HG03457 (cell line): ENCODE measurements at regions not wholly inside any gene's neighbourhood (a gene's known extent, or its start where the extent isn't known, plus 50 kb on each side); places are given as distances from the start of the nearest gene placed in this dataset.

Experiments used
- ATAC-seq: cut with Tn5 transposase; IDR thresholded peaks from one replicate; pipeline ENCODE4 v1.9.1; 2021; ENCODE audit warnings: moderate number of reproducible peaks; ENCODE audit not compliant: unreplicated experiment

GRCh38 chr4:13892739-13893105 is 265.2 kb upstream of the BOD1L1 start:
- ATAC-seq: no peak

DNA sequence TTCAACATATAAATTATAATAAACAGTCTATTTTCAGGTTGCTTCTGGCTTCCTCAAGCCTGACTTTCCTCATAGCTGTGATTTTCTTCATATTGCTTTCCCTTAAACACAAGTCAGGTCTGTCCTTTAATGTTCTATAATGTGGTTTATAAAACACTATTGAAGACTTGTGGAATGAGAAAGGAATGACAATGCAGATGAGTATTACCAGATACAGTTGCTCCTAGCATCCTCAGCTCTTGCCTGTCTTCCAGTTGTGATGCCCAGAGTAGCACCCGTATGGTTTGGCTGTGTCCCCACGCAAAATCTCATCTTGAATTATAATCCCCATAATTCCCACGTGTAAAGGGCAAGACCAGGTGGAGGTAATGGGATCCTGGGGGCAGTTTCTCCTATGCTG is 265.7 kb upstream of the BOD1L1 start:
- no peak for ATAC-seq

- no peak for ATAC-seq
These were observed 266.5 kb upstream of the BOD1L1 start for GRCh38 chr4:13893987-13894386.

DNA sequence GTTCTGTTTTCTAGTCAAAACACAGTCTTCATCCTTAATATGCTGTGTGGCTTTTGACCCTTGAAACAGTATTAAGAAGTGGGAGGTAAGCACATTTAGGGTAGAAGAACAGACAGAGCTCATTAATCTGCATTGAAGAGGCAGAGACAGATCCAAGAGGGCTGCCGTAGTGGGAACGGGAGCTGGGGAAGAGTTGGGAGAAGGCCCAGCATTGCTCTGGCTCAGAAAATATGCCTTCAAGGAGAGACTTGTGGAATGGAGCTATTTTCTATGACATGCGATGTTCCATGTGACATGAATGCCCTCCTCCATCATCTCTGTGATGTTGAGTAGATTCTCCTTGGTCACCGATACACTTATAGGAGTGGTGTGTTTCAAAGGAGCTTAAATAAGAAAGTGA is 273.3 kb upstream of the BOD1L1 start:
- ATAC-seq: no peak

DNA sequence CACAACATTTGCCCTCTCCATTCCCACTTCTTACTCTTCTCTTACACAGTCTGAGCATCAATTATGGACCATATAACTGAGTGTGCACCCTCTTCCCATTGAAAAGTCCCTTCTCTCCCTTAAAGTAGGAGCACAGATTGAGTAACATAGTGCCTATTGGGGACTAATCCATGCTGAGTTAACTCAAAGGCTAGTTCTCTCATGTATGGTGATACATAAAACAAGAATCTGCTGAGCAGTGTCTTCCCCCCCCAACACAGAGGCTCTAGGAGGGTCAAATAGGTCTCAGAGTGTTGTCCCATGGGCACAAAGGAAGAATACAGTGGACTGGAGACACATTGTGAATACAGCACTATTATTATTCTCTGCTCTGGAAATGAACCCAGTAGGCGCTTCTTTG is 274.6 kb upstream of the BOD1L1 start:
- no peak for ATAC-seq

- no peak for ATAC-seq
These were observed 275.5 kb upstream of the BOD1L1 start for GRCh38 chr4:13903061-13903460.

GRCh38 chr4:13903901-13904300 is 276.4 kb upstream of the BOD1L1 start:
- no peak for ATAC-seq

- no peak for ATAC-seq
These were observed 278.0 kb upstream of the BOD1L1 start for GRCh38 chr4:13905543-13905942.

GRCh38 chr4:13906727-13907126 is 279.2 kb upstream of the BOD1L1 start:
- no peak for ATAC-seq

GRCh38 chr4:13907255-13907751 is 279.8 kb upstream of the BOD1L1 start:
- no peak for ATAC-seq

DNA sequence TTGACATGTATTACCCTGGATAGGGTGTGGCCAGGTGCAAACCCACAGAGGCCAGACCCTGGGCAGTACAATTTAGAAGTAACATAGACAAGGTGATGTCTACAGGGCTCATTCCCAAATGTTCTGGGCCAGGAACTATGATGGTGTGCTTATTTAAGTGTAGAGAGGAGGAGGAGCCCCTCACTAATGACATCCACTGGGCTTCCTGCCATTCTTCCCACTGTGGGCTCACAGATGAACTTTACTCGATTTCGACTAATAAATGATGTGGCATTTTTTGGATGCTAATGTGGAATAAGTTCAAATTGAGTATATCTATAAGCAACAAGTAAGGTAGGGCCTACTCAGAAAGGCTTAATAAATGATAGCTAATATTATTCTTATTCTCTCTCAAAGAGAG is 280.9 kb upstream of the BOD1L1 start:
- no peak for ATAC-seq

GRCh38 chr4:13910556-13910955 is 283.0 kb upstream of the BOD1L1 start:
- no peak for ATAC-seq

- no peak for ATAC-seq
These were observed 283.7 kb upstream of the BOD1L1 start for GRCh38 chr4:13911256-13911655.

- ATAC-seq: no peak
These were observed 285.0 kb upstream of the BOD1L1 start for GRCh38 chr4:13912436-13912925.

DNA sequence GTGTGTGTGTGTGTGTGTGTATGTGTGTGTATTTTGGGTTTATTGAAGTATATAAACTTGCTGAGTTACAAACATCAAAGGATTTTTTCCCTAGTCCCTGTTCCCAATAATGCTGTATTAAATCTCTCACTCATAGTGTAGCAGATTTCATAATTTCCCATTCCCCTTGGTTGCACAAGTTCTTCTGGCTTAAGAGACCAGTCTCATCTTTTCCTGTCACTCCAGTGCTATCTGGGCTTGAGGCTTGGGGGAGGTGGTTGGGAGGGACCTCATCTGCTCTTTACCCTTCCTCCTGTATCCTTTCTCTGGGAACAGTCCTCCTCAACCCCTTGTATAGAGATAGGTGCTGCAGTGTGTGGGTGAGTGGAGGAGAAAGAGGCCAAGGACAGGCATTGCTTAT is 285.4 kb upstream of the BOD1L1 start:
- ATAC-seq: no peak

DNA sequence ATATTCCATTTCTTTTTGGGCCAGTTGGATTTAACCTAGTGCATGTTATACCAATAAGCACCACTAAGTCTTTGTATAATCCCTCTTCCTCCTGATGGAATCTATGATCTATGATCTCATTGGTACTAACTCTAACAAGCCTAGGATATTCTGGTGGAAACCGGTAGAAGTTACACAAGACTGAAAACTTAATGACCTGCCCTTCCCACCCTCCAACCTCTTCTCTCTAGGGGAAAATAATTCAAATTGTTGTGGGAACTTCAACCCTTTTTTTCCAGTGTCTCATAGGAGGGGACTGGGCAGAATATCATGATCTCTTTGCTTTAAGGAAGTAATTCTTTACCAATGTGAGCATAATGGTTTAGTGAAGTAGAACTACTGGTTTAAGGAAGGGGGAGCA is 289.5 kb upstream of the BOD1L1 start:
- ATAC-seq: no peak

DNA sequence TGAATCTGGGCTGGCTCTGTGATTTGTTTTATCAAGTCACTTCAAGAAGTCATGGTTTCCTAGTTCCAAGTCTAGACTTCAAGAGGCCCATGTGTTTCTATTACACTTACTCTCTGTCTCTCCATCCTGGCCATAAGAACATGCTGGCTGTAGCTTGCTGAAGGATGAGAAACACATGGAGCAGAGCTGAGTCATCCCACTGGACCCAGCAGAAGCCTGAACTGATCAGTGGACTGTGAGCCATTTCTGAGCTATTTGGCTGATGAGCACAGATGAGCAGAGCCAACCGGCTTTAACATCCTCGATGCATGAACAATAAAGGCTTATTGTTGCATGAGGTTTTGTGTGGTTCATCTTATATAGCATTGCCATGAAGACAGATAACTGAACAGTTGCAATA is 290.6 kb upstream of the BOD1L1 start:
- no peak for ATAC-seq

- ATAC-seq: no peak
These were observed 291.5 kb upstream of the BOD1L1 start for GRCh38 chr4:13918991-13919441.

DNA sequence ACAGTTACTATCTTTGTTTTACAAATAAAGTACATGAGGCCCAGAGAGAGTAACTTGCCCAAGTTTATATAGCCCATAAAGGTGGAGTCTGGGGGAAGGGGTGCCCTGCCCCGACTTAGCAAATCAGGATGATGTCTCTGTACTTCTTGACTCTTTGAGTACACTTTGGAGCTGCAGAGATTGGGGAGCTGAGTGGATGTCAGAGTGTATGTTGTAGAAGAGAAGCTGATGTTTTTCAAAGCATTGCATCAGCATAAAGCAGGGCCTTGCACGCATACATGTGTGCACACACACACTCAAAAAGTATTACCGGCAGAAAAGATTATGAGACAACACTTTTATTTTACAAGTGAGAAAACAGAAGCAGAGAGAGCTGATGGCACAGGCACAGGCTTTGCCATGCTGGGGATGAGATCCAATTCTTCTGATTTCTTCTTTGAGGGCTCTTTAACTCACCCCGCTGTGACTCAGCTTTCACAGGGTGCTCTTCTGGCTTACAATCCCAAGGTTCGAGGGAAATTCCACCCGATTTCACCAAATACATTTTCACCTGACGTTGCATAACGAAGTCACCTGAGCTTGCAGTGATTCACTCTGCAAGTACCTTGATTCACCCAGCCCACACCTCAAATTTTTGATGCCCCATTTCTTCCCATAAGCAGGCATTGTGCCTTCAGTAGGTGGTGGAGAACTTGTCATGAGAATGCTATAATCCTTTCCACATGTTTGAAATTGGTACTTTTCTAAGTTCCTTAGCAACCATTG is 292.8 kb upstream of the BOD1L1 start:
- no peak for ATAC-seq

- ATAC-seq: no peak
These were observed 293.4 kb upstream of the BOD1L1 start for GRCh38 chr4:13920901-13921300.

DNA sequence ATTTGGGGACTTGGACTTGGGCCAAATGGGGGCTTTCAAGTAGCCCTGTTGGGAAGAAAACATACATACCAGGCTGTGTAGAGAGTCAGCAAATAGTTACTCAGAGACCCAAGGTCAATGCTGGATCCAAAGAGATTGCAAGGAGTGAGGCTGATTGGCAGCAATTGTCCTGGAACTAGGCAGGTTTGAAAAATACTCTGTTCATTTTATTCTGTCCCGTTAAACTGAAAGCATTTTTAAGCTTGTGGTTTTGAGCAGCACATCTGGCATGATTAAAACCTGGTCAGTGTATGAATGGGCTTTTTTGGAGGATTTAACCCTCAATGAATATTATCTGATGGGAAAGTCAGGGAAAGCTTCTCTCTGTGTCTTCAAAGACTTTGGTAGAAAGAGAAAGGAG is 294.3 kb upstream of the BOD1L1 start:
- ATAC-seq: no peak

- ATAC-seq: no peak
These were observed 294.9 kb upstream of the BOD1L1 start for GRCh38 chr4:13922459-13922858.
